C1 segment of cervical spinal cord (tissue), 14 donors: ENCODE measurements at regions not wholly inside any gene's neighbourhood (a gene's known extent, or its start where the extent isn't known, plus 50 kb on each side); places are given as distances from the start of the nearest gene placed in this dataset.

ENCODE experiments used
- DNase-seq, 14 donors: peaks; one replicate each; lab custom pipeline; 2025; lab: John Stamatoyannopoulos, UW

DNA sequence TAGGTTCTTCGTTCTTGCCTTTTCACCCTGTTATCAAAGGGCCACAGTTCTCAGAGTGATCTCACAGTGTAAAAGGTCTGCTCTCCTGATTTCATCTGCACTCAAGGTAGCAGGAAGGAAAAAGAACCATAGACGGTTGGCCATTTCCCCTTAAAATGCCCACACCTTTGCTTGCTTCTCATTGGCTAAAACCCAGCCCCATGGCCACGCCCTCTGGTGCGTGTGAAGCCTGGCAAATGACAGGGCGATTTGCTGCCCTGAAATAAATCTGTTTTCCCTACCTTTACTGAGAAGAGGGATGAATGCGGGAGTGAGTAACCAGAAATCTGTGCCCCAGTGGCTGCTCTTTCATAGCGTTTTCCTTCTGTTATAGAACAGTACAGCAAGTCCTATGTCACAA lies 269.3 kb downstream of the POU4F1 start:
- no peak for DNase-seq

DNA sequence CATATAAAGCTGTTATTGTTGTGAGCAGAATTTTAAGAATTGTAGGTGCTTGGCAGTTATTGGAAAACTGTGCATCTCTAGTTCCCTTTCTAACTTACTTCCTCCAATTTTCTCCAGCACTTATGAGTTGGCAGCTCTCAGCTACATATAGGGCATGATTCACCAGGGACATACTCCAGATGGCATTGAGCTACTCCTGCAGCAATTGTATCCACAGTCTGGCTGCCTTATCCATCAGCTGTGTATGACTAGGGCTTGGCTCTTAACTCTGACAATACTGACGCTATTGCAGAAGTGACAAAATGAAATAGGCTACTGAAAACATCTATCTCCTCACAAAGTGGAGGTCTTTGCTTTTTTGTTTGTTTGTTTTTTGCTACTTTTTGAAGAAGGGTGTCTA lies 276.7 kb downstream of the POU4F1 start:
- no peak for DNase-seq

- no peak for DNase-seq
Observed at GRCh38 chr13:78325585-78325984, 277.8 kb downstream of the POU4F1 start.

DNA sequence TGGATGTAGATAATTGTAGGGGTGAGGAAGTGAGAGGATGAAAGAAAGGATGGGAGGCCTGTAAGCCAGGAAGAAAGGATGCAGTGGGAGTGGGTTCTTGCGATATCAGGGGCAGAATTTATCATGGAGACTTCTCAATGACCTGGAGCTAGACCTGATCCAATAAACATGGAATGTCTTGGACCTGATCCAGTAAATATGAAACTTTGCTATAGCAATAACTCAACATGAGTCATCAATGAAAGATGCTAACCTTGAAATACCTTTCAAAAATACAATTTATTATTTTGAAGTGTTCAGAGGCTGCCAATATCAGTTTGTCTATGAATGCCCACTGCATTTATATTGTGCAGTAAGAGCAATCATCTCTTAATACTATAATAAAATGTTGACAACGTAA lies 279.5 kb downstream of the POU4F1 start:
- DNase-seq = no peak

- no peak for DNase-seq
Observed at GRCh38 chr13:78323040-78323439, 280.3 kb downstream of the POU4F1 start.

DNA sequence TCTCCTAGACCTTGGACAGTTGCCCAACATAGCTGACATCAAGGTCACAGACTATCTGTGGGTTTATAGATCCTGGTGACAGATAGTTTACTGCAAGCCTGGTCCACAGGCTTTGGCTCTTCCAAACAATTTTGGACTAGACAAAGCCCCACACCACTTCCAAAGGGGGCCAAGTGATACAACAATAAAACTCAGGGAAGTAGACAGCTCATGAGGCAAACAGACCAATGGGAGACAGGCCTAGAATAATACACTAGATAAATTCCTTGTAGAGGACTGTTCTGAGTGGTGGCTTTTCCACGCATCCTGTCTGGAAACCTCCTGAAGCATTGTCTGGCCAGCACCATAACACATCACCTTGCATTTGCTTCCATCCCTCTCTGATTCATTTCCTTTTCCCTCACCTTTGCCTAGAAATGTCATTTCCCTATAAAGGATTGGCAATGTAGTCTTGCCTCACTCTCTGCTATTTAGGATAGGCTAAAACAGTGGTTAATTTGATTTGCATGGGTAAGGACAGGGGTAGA lies 284.2 kb downstream of the POU4F1 start:
- DNase-seq = no peak

GRCh38 chr13:78317030-78317429 lies 286.3 kb downstream of the POU4F1 start:
- DNase-seq = no peak

DNA sequence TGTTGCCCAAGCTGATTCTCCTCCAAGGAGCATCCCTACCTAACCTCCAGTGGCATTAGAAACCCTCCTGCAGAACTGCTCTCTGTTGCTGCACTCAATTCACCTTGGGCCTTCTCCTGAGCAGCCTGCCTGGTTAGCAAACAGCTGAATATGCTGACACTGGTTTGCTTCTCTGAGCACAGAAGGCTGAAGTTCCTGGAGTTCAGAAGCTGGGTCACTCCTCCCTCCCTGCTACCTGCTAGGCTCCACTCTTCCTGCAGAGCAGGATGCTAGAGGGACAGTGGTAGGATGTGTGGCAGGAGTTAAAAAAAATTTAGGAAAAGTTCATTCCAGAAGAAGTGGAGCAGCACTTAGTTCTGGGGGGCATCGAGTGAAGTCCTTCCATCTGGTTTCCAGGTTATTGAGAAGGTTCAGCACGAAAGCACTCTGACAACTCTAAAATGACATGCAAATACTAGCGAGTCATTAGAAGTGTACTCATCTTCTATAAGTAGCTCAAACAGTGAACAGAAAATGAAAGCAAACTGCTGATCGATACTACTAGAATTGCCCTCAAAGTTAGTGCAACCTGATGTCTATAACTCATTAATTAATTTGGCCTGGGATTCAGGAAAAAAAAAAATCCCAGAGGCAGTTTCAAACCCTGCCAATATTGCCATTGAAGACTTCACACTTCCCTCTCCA lies 293.7 kb downstream of the POU4F1 start:
- DNase-seq = no peak

GRCh38 chr13:78306519-78307206 lies 296.7 kb downstream of the POU4F1 start:
- no peak for DNase-seq

DNA sequence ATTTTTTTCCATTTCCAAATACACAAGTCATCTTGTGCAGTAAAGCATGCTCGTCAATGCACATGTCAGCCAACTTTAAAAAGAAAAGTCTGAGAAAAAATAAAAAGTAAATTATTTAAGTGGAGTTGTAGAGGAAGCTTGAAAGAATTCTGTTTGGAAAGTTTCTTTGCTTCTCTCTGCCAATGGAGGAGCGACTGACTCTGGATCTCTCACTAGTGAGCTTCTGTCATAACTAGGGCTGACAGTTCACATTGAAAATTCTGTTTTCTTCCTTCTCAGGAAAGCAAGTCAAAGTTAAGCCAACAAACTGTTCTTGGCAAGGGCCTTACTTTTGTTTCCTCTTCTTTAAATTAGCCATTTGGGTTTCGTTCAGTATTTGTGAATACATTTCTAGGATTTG lies 298.2 kb downstream of the POU4F1 start:
- no peak for DNase-seq

DNA sequence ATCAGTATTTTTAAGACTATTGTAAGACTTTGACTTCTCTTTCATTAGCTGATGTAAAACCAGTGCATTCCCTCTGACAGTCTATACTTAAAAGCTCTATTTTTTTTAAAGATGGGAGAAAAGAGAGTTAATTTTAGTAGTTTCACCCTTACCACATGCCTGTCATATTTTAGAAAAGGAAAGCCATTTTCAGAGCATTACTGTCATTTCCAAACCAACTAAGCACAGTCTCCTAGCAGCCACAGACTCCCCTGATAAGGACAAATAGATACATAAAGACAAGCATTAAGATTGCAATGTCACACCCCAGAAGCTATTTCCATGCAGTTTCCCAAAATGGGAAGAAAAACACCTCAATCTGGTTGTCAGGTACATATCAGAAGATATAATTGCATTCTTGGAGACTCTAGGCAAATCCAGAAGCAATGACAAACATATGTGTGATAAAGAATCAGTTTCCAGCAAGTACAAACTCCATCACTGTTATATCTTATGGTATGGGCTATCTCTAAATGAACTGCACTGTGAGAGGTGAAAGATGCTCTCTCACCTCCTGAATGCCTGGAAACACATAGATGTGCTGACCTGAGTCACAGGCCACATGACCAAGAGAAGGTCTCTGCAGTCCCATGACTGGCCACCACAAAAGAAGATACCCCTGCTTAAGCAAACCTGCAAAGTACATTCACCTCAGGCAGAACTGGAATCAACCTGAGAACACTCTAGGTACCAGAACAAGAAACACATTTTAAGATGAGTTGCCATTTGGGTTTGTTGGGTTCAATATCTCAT lies 303.3 kb downstream of the POU4F1 start:
- DNase-seq = no peak

- no peak for DNase-seq
Observed at GRCh38 chr13:78298657-78299056, 304.7 kb downstream of the POU4F1 start.

GRCh38 chr13:78286748-78287147 lies 316.6 kb downstream of the POU4F1 start:
- no peak for DNase-seq

GRCh38 chr13:78265098-78265497 lies 338.3 kb downstream of the POU4F1 start:
- no peak for DNase-seq

GRCh38 chr13:78258304-78258703 lies 339.7 kb upstream of the EDNRB start:
- DNase-seq = no peak

GRCh38 chr13:78256484-78256883 lies 337.9 kb upstream of the EDNRB start:
- DNase-seq = no peak

DNA sequence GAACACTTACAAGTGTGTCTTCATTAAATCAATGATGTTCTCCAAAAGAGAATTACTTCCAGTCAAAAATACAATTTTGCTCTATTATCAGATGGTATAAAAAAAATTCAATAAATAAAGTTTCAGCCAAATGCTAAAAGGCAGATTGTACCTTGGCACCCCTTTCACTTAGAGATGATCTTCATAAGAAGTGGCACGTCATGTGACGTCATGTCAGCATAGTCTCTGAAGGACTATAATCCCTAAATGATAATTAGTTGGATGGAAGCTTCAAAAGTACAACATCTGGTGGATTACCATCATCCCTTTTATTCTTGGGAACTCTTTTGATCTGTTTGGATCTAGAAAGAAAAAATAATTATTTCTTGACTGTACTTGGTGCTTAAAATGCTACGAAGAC lies 335.5 kb upstream of the EDNRB start:
- DNase-seq = no peak

GRCh38 chr13:78247362-78247761 lies 328.7 kb upstream of the EDNRB start:
- no peak for DNase-seq

GRCh38 chr13:78241278-78241919 lies 322.8 kb upstream of the EDNRB start:
- peak in 1 of 14 donors; percentile 0 for DNase-seq

DNA sequence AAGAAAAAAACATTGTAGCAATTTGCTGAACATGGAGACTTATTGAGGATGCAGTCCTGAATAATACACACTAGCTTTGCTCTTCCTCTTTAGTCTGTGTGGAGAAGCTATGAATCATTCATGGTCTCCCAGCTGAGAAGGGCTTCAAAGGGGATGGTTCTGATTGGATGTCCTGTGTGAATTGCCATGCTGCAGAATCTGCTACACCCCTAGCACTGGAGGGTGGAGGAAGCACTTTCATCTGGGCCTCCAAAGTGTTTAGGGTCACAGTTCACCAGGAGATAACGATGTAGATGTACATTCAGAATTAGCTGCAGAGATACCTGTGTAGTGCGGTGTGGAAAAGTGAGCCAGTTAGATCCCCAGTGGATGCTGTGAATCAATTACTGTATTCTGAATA lies 321.1 kb upstream of the EDNRB start:
- DNase-seq = no peak

DNA sequence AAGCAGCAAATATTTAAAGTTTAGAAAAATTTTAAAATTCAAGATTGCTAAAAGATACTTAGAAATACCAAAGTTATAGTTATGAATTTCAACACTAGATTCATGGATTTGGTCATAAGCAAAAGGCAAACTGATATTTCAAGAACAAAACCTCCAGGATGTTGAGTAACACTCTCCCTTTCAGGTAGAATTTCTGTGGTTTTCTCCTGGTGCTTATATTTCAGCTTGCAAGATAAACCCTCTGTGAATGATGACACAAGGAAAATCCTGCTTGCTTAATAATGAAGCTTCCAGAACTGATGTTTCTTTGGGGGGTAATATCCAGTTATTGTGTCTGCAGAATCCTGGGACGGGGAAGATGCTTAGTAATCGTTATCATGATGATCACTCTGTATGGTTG lies 320.3 kb upstream of the EDNRB start:
- no peak for DNase-seq

DNA sequence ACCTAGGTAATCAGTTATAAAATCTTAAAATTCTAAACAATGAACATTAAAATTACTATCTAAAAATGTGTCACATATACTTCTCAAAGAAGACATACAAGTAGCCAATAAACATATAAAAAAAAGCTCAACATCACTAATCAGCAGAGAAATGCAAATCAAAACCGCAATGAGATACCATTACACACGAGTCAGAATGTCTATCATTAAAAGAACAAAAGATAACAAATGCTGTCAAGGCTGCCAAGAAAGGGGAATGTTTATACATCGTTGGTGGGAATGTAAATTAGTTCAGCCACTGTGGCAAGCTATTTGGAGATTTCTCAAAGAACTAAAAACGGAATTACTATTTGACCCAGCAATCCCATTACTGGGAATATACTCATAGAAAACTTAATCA lies 310.3 kb upstream of the EDNRB start:
- no peak for DNase-seq
